OCI-LY3 (cell line): ENCODE measurements at regions not wholly inside any gene's neighbourhood (a gene's known extent, or its start where the extent isn't known, plus 50 kb on each side); places are given as distances from the start of the nearest gene placed in this dataset.

ENCODE experiments used
- CTCF ChIP-seq: fragments of 200-600, 300-600 bp; sonication (generic); IDR thresholded peaks from 2 replicates; pipeline ENCODE4 v1.5.1; 2014; ENCODE audit warnings: antibody characterized with exemption, low read length, low read depth
- EZH2phosphoT487 ChIP-seq: fragments of 200-600 bp; shearing (Covaris generic); IDR thresholded peaks from 2 replicates; pipeline ENCODE4 v1.6.1; 2018; ENCODE audit warnings: antibody characterized with exemption, mixed run types, low read depth

DNA sequence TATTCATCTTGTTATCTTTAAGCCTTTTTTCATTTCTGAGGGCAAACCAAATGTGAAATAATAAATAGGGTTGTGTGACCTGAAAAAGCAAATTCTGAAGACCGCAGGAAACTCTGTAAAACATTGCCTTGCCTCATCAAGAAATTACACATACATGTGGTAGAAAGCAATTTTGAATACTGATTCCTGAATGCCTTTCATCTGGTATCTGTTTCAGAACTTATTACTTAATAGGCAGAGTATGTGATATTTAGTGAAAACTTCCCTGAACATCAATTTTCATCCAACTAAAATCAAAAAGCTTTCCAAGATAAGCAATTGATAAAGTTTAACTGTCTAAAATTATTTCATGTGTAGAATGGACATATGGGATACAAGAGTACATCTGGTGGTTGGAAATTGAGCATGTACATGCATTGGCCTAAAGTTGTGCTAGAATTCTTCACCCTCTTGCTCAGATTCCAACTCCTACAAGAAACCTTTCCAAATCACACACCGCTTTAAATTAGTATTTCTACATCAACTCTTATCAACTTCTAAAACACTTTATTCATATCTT is 606.0 kb upstream of the LCORL start:
- no peak for TF ChIP-seq CTCF
- TF ChIP-seq EZH2phosphoT487: no peak
